Vagina (tissue), 2 donors: ENCODE measurements at regions not wholly inside any gene's neighbourhood (a gene's known extent, or its start where the extent isn't known, plus 50 kb on each side); places are given as distances from the start of the nearest gene placed in this dataset.

Experiments used
- DNase-seq, 2 donors: peaks; one replicate each; pipeline ENCODE4 v3.0.0-alpha.2; 2017; ENCODE audit errors: extremely low spot score in 2 of 2
- H3K27ac ChIP-seq: fragments of 200-600 bp; sonication (generic); one replicate; pipeline ENCODE4 v1.5.1; 2019
- H3K27me3 ChIP-seq: fragments of 200-600 bp; sonication (generic); one replicate; pipeline ENCODE4 v1.5.1; 2019
- H3K36me3 ChIP-seq, 2 donors: fragments of 200-600 bp; sonication (generic); one replicate each; pipeline ENCODE4 v1.5.1; 2017 to 2019
- H3K4me1 ChIP-seq: fragments of 200-600 bp; sonication (generic); one replicate; pipeline ENCODE4 v1.5.1; 2019
- H3K4me3 ChIP-seq, 2 donors: fragments of 200-600 bp; sonication (generic); 1 replicate in 1 of 2; 2 replicates in 1 of 2; pipeline ENCODE4 v1.5.1; 2016 to 2019
- H3K9me3 ChIP-seq: fragments of 200-600 bp; sonication (generic); one replicate; pipeline ENCODE4 v1.5.1; 2019
- CTCF ChIP-seq, 3 experiments: fragments of 450-650 bp in 2 of 3; fragments of 200-600 bp in 1 of 3; sonication (generic) in 1 of 3; IDR thresholded peaks; one replicate each; pipeline ENCODE4 v1.5.1; 2017 to 2019; ENCODE audit warnings: antibody characterized with exemption in 3 of 3, mild to moderate bottlenecking in 2 of 3, moderate library complexity in 2 of 3
- POLR2A ChIP-seq, 2 donors: fragments of 450-650 bp; IDR thresholded peaks; one replicate each; pipeline ENCODE4 v1.6.1; 2017; ENCODE audit warnings: antibody characterized with exemption in 2 of 2, mild to moderate bottlenecking in 2 of 2, moderate library complexity in 2 of 2
- POLR2AphosphoS5 ChIP-seq, 2 donors: sonication (generic); formaldehyde crosslinking; IDR thresholded peaks; one replicate each; pipeline ENCODE4 v1.9.0; 2017; ENCODE audit warnings: antibody characterized with exemption in 2 of 2, mild to moderate bottlenecking in 2 of 2, low read depth in 1 of 2; ENCODE audit not compliant: insufficient read depth in 1 of 2
- intact Hi-C: fragments of 100-400 bp; cut with DNase I; formaldehyde crosslinking; loops from one replicate; pipeline ENCODE4 v1.15.1; 2023

GRCh38 chr7:53518319-53518718 is 482.9 kb downstream of the POM121L12 start:
- no peaks in the 10 kb centered on the region for H3K36me3 ChIP-seq
- H3K27me3 ChIP-seq, result no peaks in the 10 kb centered on the region
- H3K9me3 ChIP-seq, result no peaks in the 10 kb centered on the region
- no peaks in the 10 kb centered on the region for H3K4me1 ChIP-seq
- intact Hi-C loops, result no loop called here
- DNase-seq, result no peak
- no peak overlapping the region for H3K4me3 ChIP-seq
- no peak for TF ChIP-seq CTCF (IDR thresholded peaks at IDR 0.05)
- TF ChIP-seq POLR2A (IDR thresholded peaks at IDR 0.05), result no peak
- H3K27ac ChIP-seq, result no peak overlapping the region

GRCh38 chr7:53520841-53521240 is 485.4 kb downstream of the POM121L12 start:
- intact Hi-C loops, result no loop called here
- no peak for DNase-seq
- H3K27me3 ChIP-seq, result no peaks in the 10 kb centered on the region
- no peak overlapping the region for H3K27ac ChIP-seq
- no peaks in the 10 kb centered on the region for H3K9me3 ChIP-seq
- TF ChIP-seq CTCF (IDR thresholded peaks at IDR 0.05) (no peak), POLR2A (IDR thresholded peaks at IDR 0.05) (no peak), POLR2AphosphoS5 (IDR thresholded peaks at IDR 0.05; ENCODE audit: insufficient read depth in 1 of 2, low read depth in 1 of 2) (no peak)
- H3K36me3 ChIP-seq, result no peaks in the 10 kb centered on the region
- H3K4me3 ChIP-seq, result no peak overlapping the region
- H3K4me1 ChIP-seq, result no peaks in the 10 kb centered on the region

GRCh38 chr7:53521638-53522184 is 486.3 kb downstream of the POM121L12 start:
- no peaks in the 10 kb centered on the region for H3K27me3 ChIP-seq
- no peak overlapping the region for H3K27ac ChIP-seq
- no peak for TF ChIP-seq CTCF (IDR thresholded peaks at IDR 0.05)
- TF ChIP-seq POLR2AphosphoS5 (IDR thresholded peaks at IDR 0.05; ENCODE audit: insufficient read depth in 1 of 2, low read depth in 1 of 2), result no peak
- no peak for TF ChIP-seq POLR2A (IDR thresholded peaks at IDR 0.05)
- no peaks in the 10 kb centered on the region for H3K9me3 ChIP-seq
- H3K36me3 ChIP-seq, result no peaks in the 10 kb centered on the region
- intact Hi-C loops, result no loop called here
- no peak for DNase-seq
- no peaks in the 10 kb centered on the region for H3K4me1 ChIP-seq
- no peak overlapping the region for H3K4me3 ChIP-seq

GRCh38 chr7:53539558-53539957 is 504.1 kb downstream of the POM121L12 start:
- no peak for DNase-seq

More at GRCh38 chr7:53539558-53539957, 504.1 kb downstream of the POM121L12 start:
- Histone ChIP-seq H3K4me1 (no peaks in the 10 kb centered on the region), H3K9me3 (no peaks in the 10 kb centered on the region), H3K27me3 (no peaks in the 10 kb centered on the region), H3K4me3 (no peak overlapping the region), H3K36me3 (no peaks in the 10 kb centered on the region), H3K27ac (no peak overlapping the region)
- TF ChIP-seq POLR2AphosphoS5 (IDR thresholded peaks at IDR 0.05; ENCODE audit: insufficient read depth in 1 of 2, low read depth in 1 of 2), result no peak
- no peak for TF ChIP-seq CTCF (IDR thresholded peaks at IDR 0.05)
- TF ChIP-seq POLR2A (IDR thresholded peaks at IDR 0.05), result no peak
- intact Hi-C loops, result no loop called here
